VCaP (cell line): ENCODE measurements at regions not wholly inside any gene's neighbourhood (a gene's known extent, or its start where the extent isn't known, plus 50 kb on each side); places are given as distances from the start of the nearest gene placed in this dataset.
"Not testable (repeated sequence)": the region's sequence is repeated elsewhere in the genome, so short reads cannot be mapped to it uniquely, and the experiment has no call there.

Experiments used
- H3K27ac ChIP-seq: fragments of 450-650 bp; 2 replicates; pipeline ENCODE4 v1.5.1; 2017

- H3K27ac ChIP-seq, result not testable (repeated sequence)
These were observed 1667.9 kb downstream of the RPIA start for GRCh38 chr2:90359344-90359743.

- not testable (repeated sequence) for H3K27ac ChIP-seq
These were observed 1668.6 kb downstream of the RPIA start for GRCh38 chr2:90359887-90360730.

- not testable (repeated sequence) for H3K27ac ChIP-seq
These were observed 1669.2 kb downstream of the RPIA start for GRCh38 chr2:90360731-90361035.
